ENCODE measurements at regions not wholly inside any gene's neighbourhood (a gene's known extent, or its start where the extent isn't known, plus 50 kb on each side); places are given as distances from the start of the nearest gene placed in this dataset.

DNA sequence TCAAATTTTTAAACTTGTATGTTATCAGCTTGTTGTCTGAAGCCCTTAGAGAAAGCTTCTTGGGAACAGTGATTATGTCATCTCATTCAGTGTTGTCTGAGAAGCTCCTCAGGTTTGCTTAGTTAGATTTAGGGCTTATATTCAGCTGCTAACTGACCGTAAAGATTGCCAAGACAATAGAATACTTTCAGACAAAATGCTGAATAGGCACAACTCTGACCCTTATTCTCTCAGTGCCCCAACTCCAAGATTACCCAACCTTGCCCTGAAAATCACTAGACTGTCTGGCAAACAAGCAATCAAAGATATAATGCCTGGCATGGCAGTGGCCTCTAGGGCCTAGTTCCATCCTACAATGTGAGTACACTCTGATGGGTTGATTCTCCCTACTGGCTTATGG is 950.5 kb upstream of the HS3ST1 start:
- Histone ChIP-seq H3K4me1 (ENCODE audit: insufficient read depth) (no peaks in the 10 kb centered on the region), H3K9me2 (ENCODE audit: insufficient read depth) (no peaks in the 10 kb centered on the region), H3F3A (replicated peaks; ENCODE audit: low read depth) (no peaks in the 10 kb centered on the region), H4K20me1 (replicated peaks; ENCODE audit: insufficient read depth) (no peaks in the 10 kb centered on the region), H3K4me3 (no peak overlapping the region), H2AFZ (no peak overlapping the region), H3K4me2 (no peak overlapping the region), H3K79me2 (replicated peaks; ENCODE audit: insufficient read depth) (no peaks in the 10 kb centered on the region), H3K27ac (ENCODE audit: low read depth) (no peak overlapping the region), H3K27me3 (ENCODE audit: insufficient read depth) (no peaks in the 10 kb centered on the region), H3K36me3 (ENCODE audit: insufficient read depth) (0 out of 2 replicates have a peak, but pooled peaks cover 5% of the 10 kb centered on the region)
- Mint-ChIP-seq H3K27me3 (ENCODE audit: insufficient read depth, low read depth, poor library complexity) (peaks cover 1% of the 10 kb centered on the region), H3K4me3 (no peak overlapping the region), H3K9me3 (peaks cover 13% of the 10 kb centered on the region), H3K4me1 (no peaks in the 10 kb centered on the region), H3K36me3 (ENCODE audit: low read depth) (peaks cover 5% of the 10 kb centered on the region; the same call in 1 of the 3 replicates), H3K27ac (no peak overlapping the region)
- no peak for ATAC-seq
- TF ChIP-seq, protein P1, sequence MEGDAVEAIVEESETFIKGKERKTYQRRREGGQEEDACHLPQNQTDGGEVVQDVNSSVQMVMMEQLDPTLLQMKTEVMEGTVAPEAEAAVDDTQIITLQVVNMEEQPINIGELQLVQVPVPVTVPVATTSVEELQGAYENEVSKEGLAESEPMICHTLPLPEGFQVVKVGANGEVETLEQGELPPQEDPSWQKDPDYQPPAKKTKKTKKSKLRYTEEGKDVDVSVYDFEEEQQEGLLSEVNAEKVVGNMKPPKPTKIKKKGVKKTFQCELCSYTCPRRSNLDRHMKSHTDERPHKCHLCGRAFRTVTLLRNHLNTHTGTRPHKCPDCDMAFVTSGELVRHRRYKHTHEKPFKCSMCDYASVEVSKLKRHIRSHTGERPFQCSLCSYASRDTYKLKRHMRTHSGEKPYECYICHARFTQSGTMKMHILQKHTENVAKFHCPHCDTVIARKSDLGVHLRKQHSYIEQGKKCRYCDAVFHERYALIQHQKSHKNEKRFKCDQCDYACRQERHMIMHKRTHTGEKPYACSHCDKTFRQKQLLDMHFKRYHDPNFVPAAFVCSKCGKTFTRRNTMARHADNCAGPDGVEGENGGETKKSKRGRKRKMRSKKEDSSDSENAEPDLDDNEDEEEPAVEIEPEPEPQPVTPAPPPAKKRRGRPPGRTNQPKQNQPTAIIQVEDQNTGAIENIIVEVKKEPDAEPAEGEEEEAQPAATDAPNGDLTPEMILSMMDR (conservative IDR thresholded peaks at IDR 0.05; ENCODE audit: low read depth in 2 of 2), result no peak
- TF ChIP-seq EZH2 (IDR thresholded peaks at IDR 0.05; ENCODE audit: low read depth, unreplicated experiment), result no peak
- no peak for TF ChIP-seq ZNF331 (CRISPR knock-in tag; IDR thresholded peaks at IDR 0.05; ENCODE audit: low read depth)
- TF ChIP-seq, protein P2, sequence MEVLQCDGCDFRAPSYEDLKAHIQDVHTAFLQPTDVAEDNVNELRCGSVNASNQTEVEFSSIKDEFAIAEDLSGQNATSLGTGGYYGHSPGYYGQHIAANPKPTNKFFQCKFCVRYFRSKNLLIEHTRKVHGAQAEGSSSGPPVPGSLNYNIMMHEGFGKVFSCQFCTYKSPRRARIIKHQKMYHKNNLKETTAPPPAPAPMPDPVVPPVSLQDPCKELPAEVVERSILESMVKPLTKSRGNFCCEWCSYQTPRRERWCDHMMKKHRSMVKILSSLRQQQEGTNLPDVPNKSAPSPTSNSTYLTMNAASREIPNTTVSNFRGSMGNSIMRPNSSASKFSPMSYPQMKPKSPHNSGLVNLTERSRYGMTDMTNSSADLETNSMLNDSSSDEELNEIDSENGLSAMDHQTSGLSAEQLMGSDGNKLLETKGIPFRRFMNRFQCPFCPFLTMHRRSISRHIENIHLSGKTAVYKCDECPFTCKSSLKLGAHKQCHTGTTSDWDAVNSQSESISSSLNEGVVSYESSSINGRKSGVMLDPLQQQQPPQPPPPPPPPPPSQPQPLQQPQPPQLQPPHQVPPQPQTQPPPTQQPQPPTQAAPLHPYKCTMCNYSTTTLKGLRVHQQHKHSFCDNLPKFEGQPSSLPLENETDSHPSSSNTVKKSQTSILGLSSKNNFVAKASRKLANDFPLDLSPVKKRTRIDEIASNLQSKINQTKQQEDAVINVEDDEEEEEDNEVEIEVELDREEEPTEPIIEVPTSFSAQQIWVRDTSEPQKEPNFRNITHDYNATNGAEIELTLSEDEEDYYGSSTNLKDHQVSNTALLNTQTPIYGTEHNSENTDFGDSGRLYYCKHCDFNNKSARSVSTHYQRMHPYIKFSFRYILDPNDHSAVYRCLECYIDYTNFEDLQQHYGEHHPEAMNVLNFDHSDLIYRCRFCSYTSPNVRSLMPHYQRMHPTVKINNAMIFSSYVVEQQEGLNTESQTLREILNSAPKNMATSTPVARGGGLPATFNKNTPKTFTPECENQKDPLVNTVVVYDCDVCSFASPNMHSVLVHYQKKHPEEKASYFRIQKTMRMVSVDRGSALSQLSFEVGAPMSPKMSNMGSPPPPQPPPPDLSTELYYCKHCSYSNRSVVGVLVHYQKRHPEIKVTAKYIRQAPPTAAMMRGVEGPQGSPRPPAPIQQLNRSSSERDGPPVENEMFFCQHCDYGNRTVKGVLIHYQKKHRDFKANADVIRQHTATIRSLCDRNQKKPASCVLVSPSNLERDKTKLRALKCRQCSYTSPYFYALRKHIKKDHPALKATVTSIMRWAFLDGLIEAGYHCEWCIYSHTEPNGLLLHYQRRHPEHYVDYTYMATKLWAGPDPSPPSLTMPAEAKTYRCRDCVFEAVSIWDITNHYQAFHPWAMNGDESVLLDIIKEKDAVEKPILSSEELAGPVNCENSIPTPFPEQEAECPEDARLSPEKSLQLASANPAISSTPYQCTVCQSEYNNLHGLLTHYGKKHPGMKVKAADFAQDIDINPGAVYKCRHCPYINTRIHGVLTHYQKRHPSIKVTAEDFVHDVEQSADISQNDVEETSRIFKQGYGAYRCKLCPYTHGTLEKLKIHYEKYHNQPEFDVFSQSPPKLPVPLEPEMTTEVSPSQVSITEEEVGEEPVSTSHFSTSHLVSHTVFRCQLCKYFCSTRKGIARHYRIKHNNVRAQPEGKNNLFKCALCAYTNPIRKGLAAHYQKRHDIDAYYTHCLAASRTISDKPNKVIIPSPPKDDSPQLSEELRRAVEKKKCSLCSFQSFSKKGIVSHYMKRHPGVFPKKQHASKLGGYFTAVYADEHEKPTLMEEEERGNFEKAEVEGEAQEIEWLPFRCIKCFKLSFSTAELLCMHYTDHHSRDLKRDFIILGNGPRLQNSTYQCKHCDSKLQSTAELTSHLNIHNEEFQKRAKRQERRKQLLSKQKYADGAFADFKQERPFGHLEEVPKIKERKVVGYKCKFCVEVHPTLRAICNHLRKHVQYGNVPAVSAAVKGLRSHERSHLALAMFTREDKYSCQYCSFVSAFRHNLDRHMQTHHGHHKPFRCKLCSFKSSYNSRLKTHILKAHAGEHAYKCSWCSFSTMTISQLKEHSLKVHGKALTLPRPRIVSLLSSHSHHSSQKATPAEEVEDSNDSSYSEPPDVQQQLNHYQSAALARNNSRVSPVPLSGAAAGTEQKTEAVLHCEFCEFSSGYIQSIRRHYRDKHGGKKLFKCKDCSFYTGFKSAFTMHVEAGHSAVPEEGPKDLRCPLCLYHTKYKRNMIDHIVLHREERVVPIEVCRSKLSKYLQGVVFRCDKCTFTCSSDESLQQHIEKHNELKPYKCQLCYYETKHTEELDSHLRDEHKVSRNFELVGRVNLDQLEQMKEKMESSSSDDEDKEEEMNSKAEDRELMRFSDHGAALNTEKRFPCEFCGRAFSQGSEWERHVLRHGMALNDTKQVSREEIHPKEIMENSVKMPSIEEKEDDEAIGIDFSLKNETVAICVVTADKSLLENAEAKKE (CRISPR knock-in tag; IDR thresholded peaks at IDR 0.05), result no peak
- no peak for TF ChIP-seq STAT1 (IDR thresholded peaks at IDR 0.05; ENCODE audit: unreplicated experiment)
- TF ChIP-seq, protein P3, sequence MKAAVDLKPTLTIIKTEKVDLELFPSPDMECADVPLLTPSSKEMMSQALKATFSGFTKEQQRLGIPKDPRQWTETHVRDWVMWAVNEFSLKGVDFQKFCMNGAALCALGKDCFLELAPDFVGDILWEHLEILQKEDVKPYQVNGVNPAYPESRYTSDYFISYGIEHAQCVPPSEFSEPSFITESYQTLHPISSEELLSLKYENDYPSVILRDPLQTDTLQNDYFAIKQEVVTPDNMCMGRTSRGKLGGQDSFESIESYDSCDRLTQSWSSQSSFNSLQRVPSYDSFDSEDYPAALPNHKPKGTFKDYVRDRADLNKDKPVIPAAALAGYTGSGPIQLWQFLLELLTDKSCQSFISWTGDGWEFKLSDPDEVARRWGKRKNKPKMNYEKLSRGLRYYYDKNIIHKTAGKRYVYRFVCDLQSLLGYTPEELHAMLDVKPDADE (IDR thresholded peaks at IDR 0.05), result no peak
- TF ChIP-seq, protein P4, sequence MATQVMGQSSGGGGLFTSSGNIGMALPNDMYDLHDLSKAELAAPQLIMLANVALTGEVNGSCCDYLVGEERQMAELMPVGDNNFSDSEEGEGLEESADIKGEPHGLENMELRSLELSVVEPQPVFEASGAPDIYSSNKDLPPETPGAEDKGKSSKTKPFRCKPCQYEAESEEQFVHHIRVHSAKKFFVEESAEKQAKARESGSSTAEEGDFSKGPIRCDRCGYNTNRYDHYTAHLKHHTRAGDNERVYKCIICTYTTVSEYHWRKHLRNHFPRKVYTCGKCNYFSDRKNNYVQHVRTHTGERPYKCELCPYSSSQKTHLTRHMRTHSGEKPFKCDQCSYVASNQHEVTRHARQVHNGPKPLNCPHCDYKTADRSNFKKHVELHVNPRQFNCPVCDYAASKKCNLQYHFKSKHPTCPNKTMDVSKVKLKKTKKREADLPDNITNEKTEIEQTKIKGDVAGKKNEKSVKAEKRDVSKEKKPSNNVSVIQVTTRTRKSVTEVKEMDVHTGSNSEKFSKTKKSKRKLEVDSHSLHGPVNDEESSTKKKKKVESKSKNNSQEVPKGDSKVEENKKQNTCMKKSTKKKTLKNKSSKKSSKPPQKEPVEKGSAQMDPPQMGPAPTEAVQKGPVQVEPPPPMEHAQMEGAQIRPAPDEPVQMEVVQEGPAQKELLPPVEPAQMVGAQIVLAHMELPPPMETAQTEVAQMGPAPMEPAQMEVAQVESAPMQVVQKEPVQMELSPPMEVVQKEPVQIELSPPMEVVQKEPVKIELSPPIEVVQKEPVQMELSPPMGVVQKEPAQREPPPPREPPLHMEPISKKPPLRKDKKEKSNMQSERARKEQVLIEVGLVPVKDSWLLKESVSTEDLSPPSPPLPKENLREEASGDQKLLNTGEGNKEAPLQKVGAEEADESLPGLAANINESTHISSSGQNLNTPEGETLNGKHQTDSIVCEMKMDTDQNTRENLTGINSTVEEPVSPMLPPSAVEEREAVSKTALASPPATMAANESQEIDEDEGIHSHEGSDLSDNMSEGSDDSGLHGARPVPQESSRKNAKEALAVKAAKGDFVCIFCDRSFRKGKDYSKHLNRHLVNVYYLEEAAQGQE (IDR thresholded peaks at IDR 0.05; ENCODE audit: unreplicated experiment), result no peak
- TF ChIP-seq JUNB (IDR thresholded peaks at IDR 0.05; ENCODE audit: unreplicated experiment), result no peak
- TF ChIP-seq ZNF114 (CRISPR knock-in tag; IDR thresholded peaks at IDR 0.05), result no peak
- TF ChIP-seq NANOG (IDR thresholded peaks at IDR 0.05; ENCODE audit: borderline replicate concordance), result no peak
- TF ChIP-seq CREB1 (CRISPR knock-in tag; IDR thresholded peaks at IDR 0.05; ENCODE audit: low read depth), result no peak
- TF ChIP-seq EZH2phosphoT487 (IDR thresholded peaks at IDR 0.05; ENCODE audit: unreplicated experiment), result no peak
- no peak for DNase-seq (ENCODE audit: low spot score)
